HCT116 (cell line): ENCODE measurements at regions not wholly inside any gene's neighbourhood (a gene's known extent, or its start where the extent isn't known, plus 50 kb on each side); places are given as distances from the start of the nearest gene placed in this dataset.

Source experiments
- ATAC-seq: fragments of 200-7000 bp; cut with Tn5 transposase; 2 replicates; pipeline ENCODE4 v1.9.1; 2020; ENCODE audit warnings: mild to moderate bottlenecking, moderate library complexity
- BruUV-seq: library from RNA; stranded (reverse); fragments of 400-500 nt; replicated peaks from 2 replicates; lab custom pipeline; 2021; lab: Mats Ljungman, UMichigan
- CTCF ChIA-PET: fragments of 300-600 bp; sonication (Branson Sonifier 250); formaldehyde crosslinking; loops from one replicate; lab custom pipeline; 2021; ENCODE audit warnings: antibody characterized with exemption; lab: Charles Lee
- POLR2A ChIA-PET: fragments of 300-600, 350-600 bp; sonication (Branson Sonifier 250); formaldehyde crosslinking; loops from one replicate; lab custom pipeline; 2021; ENCODE audit warnings: antibody characterized with exemption; lab: Charles Lee
- RAD21 ChIA-PET, 2 experiments: fragments of 300-600 bp; sonication (Branson Sonifier 250); formaldehyde crosslinking; loops; one replicate each; lab custom pipeline; 2023; ENCODE audit warnings: low total read pairs in 2 of 2; ENCODE audit not compliant: uncharacterized antibody in 2 of 2, unreplicated experiment in 2 of 2, low non-redundant PET in 1 of 2; lab: Charles Lee
- DNase-seq: peaks from one replicate; pipeline ENCODE4 v3.0.0-alpha.2; 2010; ENCODE audit warnings: low read depth, low spot score
- H2AFZ ChIP-seq: fragments of 200-600 bp; shearing (Covaris generic), sonication (generic); 2 replicates; pipeline ENCODE4 v1.6.1; 2017; ENCODE audit warnings: low read depth, mixed run types, mixed read lengths, antibody characterized with exemption, low read length; ENCODE audit not compliant: poor library complexity, severe bottlenecking
- H3K27ac ChIP-seq: 2 replicates; pipeline ENCODE4 v1.5.1; 2012; ENCODE audit warnings: low read depth, low read length
- H3K27me3 ChIP-seq: fragments of 200-600 bp; sonication (generic); 2 replicates; pipeline ENCODE4 v1.6.1; 2016; ENCODE audit warnings: mixed run types, low read length, mixed read lengths; ENCODE audit not compliant: insufficient read depth
- H3K36me3 ChIP-seq, 2 experiments: fragments of 200-500 bp in 1 of 2; fragments of 200-600 bp in 1 of 2; sonication (Bioruptor generic) in 1 of 2; sonication (generic) in 1 of 2; 2 replicates each; pipeline versions ENCODE4 v1.5.1 to v1.6.1; 2014 to 2016; ENCODE audit warnings: low read length in 2 of 2, inconsistent platforms in 1 of 2, mixed read lengths in 1 of 2, mixed run types in 1 of 2; ENCODE audit not compliant: insufficient read depth in 2 of 2, control insufficient read depth in 1 of 2
- H3K4me1 ChIP-seq, 2 experiments: fragments of 200-600 bp in 1 of 2; sonication (generic) in 1 of 2; 2 replicates each; pipeline versions ENCODE4 v1.5.1 to v1.6.1; 2012 to 2017; ENCODE audit warnings: low read length in 2 of 2, inconsistent platforms in 1 of 2, mild to moderate bottlenecking in 1 of 2, mixed read lengths in 1 of 2, mixed run types in 1 of 2, moderate library complexity in 1 of 2; ENCODE audit not compliant: insufficient read depth in 2 of 2, control insufficient read depth in 1 of 2
- H3K4me2 ChIP-seq: fragments of 200-600 bp; sonication (generic); 2 replicates; pipeline ENCODE4 v1.6.1; 2017; ENCODE audit warnings: mixed run types, low read length, mixed read lengths
- H3K4me3 ChIP-seq, 2 experiments: fragments of 200-600 bp in 1 of 2; sonication (generic) in 1 of 2; replicated peaks in 1 of 2; 2 replicates each; pipeline ENCODE4 v1.5.1; 2011 to 2016; ENCODE audit warnings: low read length in 2 of 2, control low read depth in 1 of 2, low read depth in 1 of 2, mild to moderate bottlenecking in 1 of 2, mixed read lengths in 1 of 2, mixed run types in 1 of 2
- H3K79me2 ChIP-seq: fragments of 200-600 bp; sonication (generic); 2 replicates; pipeline ENCODE4 v1.6.1; 2017; ENCODE audit warnings: mild to moderate bottlenecking, mixed run types, low read length, moderate library complexity, mixed read lengths; ENCODE audit not compliant: insufficient read depth
- H3K9ac ChIP-seq: fragments of 200-600 bp; sonication (generic); 2 replicates; pipeline ENCODE4 v1.6.1; 2016; ENCODE audit warnings: low read length, mixed read lengths
- H3K9me2 ChIP-seq: fragments of 200-600 bp; sonication (generic), shearing (Covaris generic); 2 replicates; pipeline ENCODE4 v1.6.1; 2017; ENCODE audit warnings: mixed run types, mild to moderate bottlenecking, moderate library complexity; ENCODE audit not compliant: insufficient read depth
- H3K9me3 ChIP-seq, 2 experiments: fragments of 200-500 bp in 1 of 2; fragments of 200-600 bp in 1 of 2; sonication (Bioruptor generic) in 1 of 2; sonication (generic) in 1 of 2; 2 replicates each; pipeline ENCODE4 v1.6.1; 2014 to 2017; ENCODE audit warnings: low read length in 2 of 2, mixed read lengths in 2 of 2, inconsistent platforms in 1 of 2, low read depth in 1 of 2, mild to moderate bottlenecking in 1 of 2, mixed run types in 1 of 2, moderate library complexity in 1 of 2; ENCODE audit not compliant: control insufficient read depth in 1 of 2, insufficient read depth in 1 of 2
- H4K20me1 ChIP-seq: fragments of 200-600 bp; sonication (generic), shearing (Covaris generic); 2 replicates; pipeline ENCODE4 v1.6.1; 2017; ENCODE audit warnings: mixed run types, mild to moderate bottlenecking, moderate library complexity; ENCODE audit not compliant: insufficient read depth
- ATF3 ChIP-seq: IDR thresholded peaks from 2 replicates; pipeline ENCODE4 v1.6.1; 2012
- CBX3 ChIP-seq: IDR thresholded peaks from 2 replicates; pipeline ENCODE4 v1.6.1; 2012; ENCODE audit warnings: low read depth
- CEBPB ChIP-seq: IDR thresholded peaks from 2 replicates; pipeline ENCODE4 v1.6.1; 2012; ENCODE audit warnings: low read depth
- CTCF ChIP-seq, 3 experiments: fragments of 200-600 bp in 1 of 3; sonication (generic) in 1 of 3; IDR thresholded peaks in 2 of 3; conservative IDR thresholded peaks in 1 of 3; 2 replicates each; pipeline ENCODE4 v1.5.1; 2012 to 2017; ENCODE audit warnings: low read depth in 2 of 3, low read length in 2 of 3, antibody characterized with exemption in 1 of 3, borderline replicate concordance in 1 of 3, control low read depth in 1 of 3, mild to moderate bottlenecking in 1 of 3, mixed read lengths in 1 of 3, mixed run types in 1 of 3, moderate library complexity in 1 of 3; ENCODE audit not compliant: insufficient read depth in 1 of 3
- EGR1 ChIP-seq: IDR thresholded peaks from 2 replicates; pipeline ENCODE4 v1.6.1; 2012; ENCODE audit warnings: low read depth
- EZH2 ChIP-seq: fragments of 200-600 bp; sonication (generic); IDR thresholded peaks from 2 replicates; pipeline ENCODE4 v1.6.1; 2017; ENCODE audit warnings: antibody characterized with exemption, mixed run types
- EZH2phosphoT487 ChIP-seq: fragments of 200-600 bp; IDR thresholded peaks from 2 replicates; pipeline ENCODE4 v1.6.1; 2018; ENCODE audit warnings: antibody characterized with exemption, borderline replicate concordance
- FOSL1 ChIP-seq: IDR thresholded peaks from 2 replicates; pipeline ENCODE4 v1.6.1; 2012; ENCODE audit warnings: low read depth
- JUND ChIP-seq: IDR thresholded peaks from 2 replicates; pipeline ENCODE4 v1.6.1; 2012
- MAX ChIP-seq: IDR thresholded peaks from 2 replicates; pipeline ENCODE4 v1.6.1; 2012
- POLR2A ChIP-seq: IDR thresholded peaks from 2 replicates; pipeline ENCODE4 v1.7.0; 2011; ENCODE audit warnings: borderline replicate concordance; ENCODE audit not compliant: insufficient read depth, insufficient read length; ENCODE audit errors: extremely low read depth
- RAD21 ChIP-seq: IDR thresholded peaks from 2 replicates; pipeline ENCODE4 v1.6.1; 2012; ENCODE audit warnings: low read depth, mild to moderate bottlenecking
- SIN3A ChIP-seq: IDR thresholded peaks from 2 replicates; pipeline ENCODE4 v1.6.1; 2012; ENCODE audit warnings: low read depth
- SP1 ChIP-seq: IDR thresholded peaks from 2 replicates; pipeline ENCODE4 v1.6.1; 2012; ENCODE audit warnings: low read depth
- SRF ChIP-seq: IDR thresholded peaks from 2 replicates; pipeline ENCODE4 v1.6.1; 2012; ENCODE audit warnings: low read depth
- TCF7L2 ChIP-seq: IDR thresholded peaks from 2 replicates; pipeline ENCODE4 v1.7.0; 2011; ENCODE audit warnings: borderline replicate concordance, inconsistent platforms; ENCODE audit not compliant: insufficient read depth, insufficient read length; ENCODE audit errors: extremely low read depth
- YY1 ChIP-seq: IDR thresholded peaks from 2 replicates; pipeline ENCODE4 v1.6.1; 2011; ENCODE audit warnings: low read length, low read depth, moderate library complexity, mild to moderate bottlenecking; ENCODE audit not compliant: insufficient replicate concordance; ENCODE audit errors: extremely low read depth
- ZBTB33 ChIP-seq: IDR thresholded peaks from 2 replicates; pipeline ENCODE4 v1.6.1; 2011; ENCODE audit warnings: mild to moderate bottlenecking, low read length, moderate library complexity; ENCODE audit not compliant: insufficient replicate concordance; ENCODE audit errors: extremely low read depth
- ZFX ChIP-seq: fragments of 450-650 bp; IDR thresholded peaks from 2 replicates; pipeline ENCODE4 v1.6.1; 2017
- ZNF274 ChIP-seq: fragments of 200-500 bp; sonication (Bioruptor generic); IDR thresholded peaks from 2 replicates; pipeline ENCODE4 v1.6.1; 2014; ENCODE audit warnings: mild to moderate bottlenecking, low read depth, low read length, inconsistent platforms
- intact Hi-C: fragments of 100-400 bp; cut with micrococcal nuclease; formaldehyde crosslinking; loops from 2 replicates; pipeline ENCODE4 v1.10.0; 2022

- ATAC-seq = no peak
- no peak overlapping the region for H2AFZ ChIP-seq
- no peak overlapping the region for H3K4me3 ChIP-seq
- no peaks in the 10 kb centered on the region for H3K36me3 ChIP-seq
- H3K9me3 ChIP-seq = peaks cover 0 to 18% of the 10 kb centered on the region in 2 experiments; a peak in 2 of 4 replicates
- DNase-seq = no peak
- H3K27me3 ChIP-seq = no peaks in the 10 kb centered on the region
- H3K4me1 ChIP-seq = no peaks in the 10 kb centered on the region
- no peaks in the 10 kb centered on the region for H4K20me1 ChIP-seq
- ChIA-PET CTCF (no interaction called here), POLR2A (no interaction called here), RAD21 (no interaction called here)
- intact Hi-C loops = no loop called here
- no peaks in the 10 kb centered on the region for H3K9me2 ChIP-seq
- TF ChIP-seq RAD21 = no peak
- no peak for TF ChIP-seq SP1
- TF ChIP-seq EGR1 = no peak
- no peak for TF ChIP-seq MAX
- no peak for TF ChIP-seq SIN3A
- no peak for TF ChIP-seq TCF7L2
- no peak for TF ChIP-seq ZBTB33
- TF ChIP-seq JUND = no peak
- TF ChIP-seq CEBPB = no peak
- no peak for TF ChIP-seq FOSL1
- no peak for TF ChIP-seq EZH2
- no peak for TF ChIP-seq YY1
- TF ChIP-seq ATF3 = no peak
- TF ChIP-seq ZNF274 = no peak
- no peak for TF ChIP-seq EZH2phosphoT487
- TF ChIP-seq ZFX = no peak
- TF ChIP-seq CTCF (IDR thresholded peaks at IDR 0.05 in 2 of 3, conservative IDR thresholded peaks at IDR 0.05 in 1 of 3; ENCODE audit: borderline replicate concordance in 1 of 3, insufficient read depth in 1 of 3, low read depth in 2 of 3, low read length in 2 of 3) = no peak
- no peak for TF ChIP-seq CBX3
- no peak for TF ChIP-seq POLR2A
- no peak for TF ChIP-seq SRF
- no peak overlapping the region for H3K27ac ChIP-seq
- H3K4me2 ChIP-seq = no peak overlapping the region
- no peaks in the 10 kb centered on the region for H3K79me2 ChIP-seq
- H3K9ac ChIP-seq = no peak overlapping the region
- BruUV-seq = no TSS peak
Observed at GRCh38 chr4:66849596-66849995, 695.7 kb downstream of the CENPC start.
